Stimulated activated CD4-positive, alpha-beta T cell treated with anti-CD3 and anti-CD28 coated beads, TNF-alpha, amount 100 ng/mL, for 4 hours (primary cell): ENCODE measurements at regions not wholly inside any gene's neighbourhood (a gene's known extent, or its start where the extent isn't known, plus 50 kb on each side); places are given as distances from the start of the nearest gene placed in this dataset.
"Not testable (repeated sequence)": the region's sequence is repeated elsewhere in the genome, so short reads cannot be mapped to it uniquely, and the experiment has no call there.

ENCODE experiments used
- DNase-seq, 3 experiments: peaks; one replicate each; pipeline ENCODE4 v3.0.0-alpha.2; 2020; ENCODE audit warnings: low read depth in 3 of 3

- DNase-seq: not testable (repeated sequence)
Observed at GRCh38 chr4:3595627-3596291, 63.5 kb upstream of the LRPAP1 start.

DNA sequence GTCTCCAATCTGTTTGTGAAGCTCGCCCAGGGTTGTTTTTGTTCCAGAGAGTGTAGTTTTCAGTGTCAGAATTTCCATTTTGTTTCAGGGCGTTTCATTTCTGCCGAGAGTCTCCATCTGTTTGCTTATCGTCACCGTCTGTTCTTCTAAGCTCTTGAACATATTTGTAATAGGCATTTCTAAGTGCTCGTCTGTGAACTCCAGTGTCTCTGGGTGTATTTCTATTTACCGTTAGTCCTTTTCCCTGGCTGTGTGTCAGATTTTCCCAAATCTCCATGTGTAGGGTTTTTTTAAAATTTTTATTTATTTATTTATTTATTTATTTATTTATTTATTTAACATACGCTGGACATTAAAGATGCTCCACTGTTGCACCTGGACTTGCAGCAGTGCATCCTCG lies 62.5 kb upstream of the LRPAP1 start:
- DNase-seq: not testable (repeated sequence)

- not testable (repeated sequence) for DNase-seq
Observed at GRCh38 chr4:3589946-3590924, 58.0 kb upstream of the LRPAP1 start.

DNA sequence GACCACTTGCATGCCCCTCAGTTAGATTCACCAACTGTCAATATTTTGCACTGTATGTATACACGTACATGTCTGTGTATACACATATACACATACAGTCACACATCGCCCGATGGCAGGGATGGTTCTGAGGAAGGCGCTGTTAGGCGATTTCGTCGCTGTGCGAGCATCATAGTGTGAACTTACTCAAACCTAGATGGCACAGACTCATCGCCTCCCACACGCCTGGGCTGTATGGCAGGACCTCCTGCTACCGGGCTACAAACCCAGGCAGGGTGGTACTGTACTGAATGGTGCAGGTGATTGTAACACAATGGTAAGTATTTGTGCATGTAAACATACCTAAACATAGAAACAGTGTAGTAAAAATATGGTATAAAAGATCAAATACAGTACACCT lies 57.2 kb upstream of the LRPAP1 start:
- not testable (repeated sequence) for DNase-seq

- not testable (repeated sequence) for DNase-seq
Observed at GRCh38 chr4:3588517-3589194, 56.4 kb upstream of the LRPAP1 start.

DNA sequence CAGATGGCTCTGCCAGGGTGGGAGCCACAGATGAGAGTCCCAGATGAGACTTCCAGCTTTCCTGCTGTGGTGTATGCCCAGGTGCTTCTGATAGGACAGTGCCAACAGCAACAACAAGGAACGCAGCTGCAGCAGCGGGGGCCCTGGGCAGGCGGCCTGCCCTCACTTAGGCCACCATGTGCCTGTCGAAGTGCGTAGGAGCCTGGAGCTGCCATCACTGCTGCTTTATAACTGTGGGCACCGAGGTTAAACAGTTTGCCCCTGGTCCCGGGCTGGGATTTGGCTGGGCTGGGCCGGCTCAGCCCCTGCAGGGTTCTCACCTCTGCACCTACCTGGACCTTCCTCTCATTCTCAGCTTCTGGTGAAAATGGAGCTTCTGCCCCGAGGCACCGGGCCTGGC lies 54.4 kb upstream of the LRPAP1 start:
- DNase-seq: not testable (repeated sequence)

DNA sequence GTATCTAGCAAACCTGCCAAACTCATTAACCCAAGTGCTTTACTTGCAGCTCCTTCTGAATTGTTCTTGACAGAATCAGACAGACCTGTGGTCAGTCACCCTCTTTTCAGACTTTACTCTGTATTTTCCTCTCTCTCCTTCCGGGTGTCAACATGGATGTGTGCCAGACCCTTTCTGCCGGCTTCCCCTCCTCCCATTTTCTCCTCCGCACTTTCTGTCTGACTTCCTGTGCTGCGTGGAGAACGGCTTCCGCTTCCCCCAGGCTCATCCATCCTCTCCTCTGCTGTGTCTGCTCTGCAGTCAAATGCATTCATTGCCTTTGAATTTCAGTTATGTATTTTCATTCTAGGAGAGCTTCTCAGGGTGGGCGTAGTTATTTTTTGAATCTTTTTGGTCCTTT lies 53.3 kb upstream of the LRPAP1 start:
- DNase-seq: not testable (repeated sequence)

- no peak for DNase-seq
Observed at GRCh38 chr4:3582091-3582475, 49.9 kb upstream of the LRPAP1 start.
